ENCODE measurements at regions not wholly inside any gene's neighbourhood (a gene's known extent, or its start where the extent isn't known, plus 50 kb on each side); places are given as distances from the start of the nearest gene placed in this dataset.
"Not testable (repeated sequence)": the region's sequence is repeated elsewhere in the genome, so short reads cannot be mapped to it uniquely, and the experiment has no call there.

GRCh38 chr12:18794000-18794399 lies 56.1 kb downstream of the CAPZA3 start:
- no peak for DNase-seq (ENCODE audit: low read depth, low spot score)

DNA sequence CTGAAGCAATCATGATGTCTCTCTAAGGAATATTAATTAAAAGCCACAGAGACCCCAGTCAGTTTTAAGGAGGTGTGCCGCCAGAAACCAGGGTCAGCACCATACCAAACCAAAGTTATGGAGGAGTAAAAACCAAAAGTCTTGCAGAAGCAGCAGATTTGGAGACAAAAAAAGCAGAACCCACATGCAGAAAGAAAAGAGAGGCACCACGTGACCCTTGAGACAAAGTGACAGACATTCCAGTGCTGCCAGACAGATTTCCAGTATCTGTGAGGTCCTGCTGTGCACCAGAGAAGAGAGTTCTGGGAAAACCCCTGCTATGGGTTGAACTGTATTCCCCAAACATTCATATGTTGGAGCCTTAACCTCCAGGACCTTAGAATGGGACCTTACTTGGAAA lies 59.7 kb downstream of the CAPZA3 start:
- DNase-seq (ENCODE audit: low read depth, low spot score) = no peak

- DNase-seq (ENCODE audit: low read depth, low spot score) = no peak
Measured at GRCh38 chr12:18798535-18799361, 60.8 kb downstream of the CAPZA3 start.

DNA sequence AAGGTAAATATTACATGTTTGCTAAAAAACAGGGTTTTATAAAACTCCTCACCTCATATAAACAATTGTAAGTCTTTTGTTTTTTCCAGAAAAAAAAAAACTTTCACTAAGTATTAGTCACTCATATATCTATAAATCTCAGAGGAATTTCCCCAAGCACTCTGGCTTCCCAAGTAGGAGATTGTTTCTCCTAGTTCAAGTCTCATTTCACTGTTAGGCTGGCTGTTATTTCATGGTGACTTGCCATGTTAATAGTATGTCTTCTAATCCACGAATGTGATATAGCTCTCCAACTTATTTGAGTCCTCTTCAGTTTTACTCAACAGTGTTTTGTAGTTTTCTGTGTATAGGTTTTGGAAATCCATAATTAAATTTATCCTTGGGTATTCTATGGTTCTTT lies 61.6 kb downstream of the CAPZA3 start:
- no peak for DNase-seq (ENCODE audit: low read depth, low spot score)

- DNase-seq (ENCODE audit: low read depth, low spot score) = peak; percentile 40
Measured at GRCh38 chr12:18805516-18806248, 67.8 kb downstream of the CAPZA3 start.

DNA sequence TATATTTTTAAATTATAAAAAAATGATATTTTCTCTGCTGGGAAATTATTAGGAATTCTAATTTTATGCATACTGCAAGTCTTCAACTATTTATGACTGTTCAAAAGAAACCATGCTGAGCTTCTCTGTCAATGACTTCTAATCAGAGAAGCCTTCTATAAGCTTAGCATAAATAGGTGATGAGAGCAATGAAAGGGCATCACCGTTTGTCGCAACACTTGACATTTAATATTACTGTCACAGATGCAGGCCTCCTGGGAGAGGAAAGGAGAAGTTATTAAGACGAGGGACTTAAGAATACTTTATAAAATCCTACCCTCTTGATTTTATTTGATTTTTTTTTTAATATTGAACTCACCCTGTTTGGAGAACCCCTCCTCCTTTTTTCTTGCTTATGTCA lies 69.8 kb downstream of the CAPZA3 start:
- DNase-seq (ENCODE audit: low read depth, low spot score) = no peak

GRCh38 chr12:18808221-18808620 lies 70.3 kb downstream of the CAPZA3 start:
- no peak for DNase-seq (ENCODE audit: low read depth, low spot score)

- no peak for DNase-seq (ENCODE audit: low read depth, low spot score)
Measured at GRCh38 chr12:18810537-18811253, 72.8 kb downstream of the CAPZA3 start.

GRCh38 chr12:18811273-18811672 lies 73.4 kb downstream of the CAPZA3 start:
- no peak for DNase-seq (ENCODE audit: low read depth, low spot score)

- DNase-seq (ENCODE audit: low read depth, low spot score) = no peak
Measured at GRCh38 chr12:18813753-18814152, 75.8 kb downstream of the CAPZA3 start.

- no peak for DNase-seq (ENCODE audit: low read depth, low spot score)
Measured at GRCh38 chr12:18818579-18819268, 80.8 kb downstream of the CAPZA3 start.

GRCh38 chr12:18819484-18819883 lies 81.6 kb downstream of the CAPZA3 start:
- DNase-seq (ENCODE audit: low read depth, low spot score) = no peak

DNA sequence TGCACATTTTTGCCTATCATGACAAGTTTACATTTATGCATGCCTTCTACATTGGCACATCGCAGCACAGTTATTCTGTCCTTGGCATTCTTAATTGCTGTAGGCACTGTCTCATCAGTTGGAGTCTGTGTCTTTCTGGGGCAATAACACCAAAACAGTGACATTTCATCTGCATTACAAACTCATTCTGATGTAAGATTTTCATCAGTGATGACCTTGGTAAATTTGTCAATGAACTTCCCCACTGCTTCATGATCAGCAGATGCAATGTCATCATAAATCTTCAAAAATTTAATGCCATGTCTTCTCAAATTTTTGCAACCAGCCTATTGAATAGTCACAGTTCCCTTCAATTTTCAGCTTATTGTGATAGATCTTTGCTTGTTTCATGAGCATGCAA lies 85.5 kb downstream of the CAPZA3 start:
- no peak for DNase-seq (ENCODE audit: low read depth, low spot score)

- no peak for DNase-seq (ENCODE audit: low read depth, low spot score)
Measured at GRCh38 chr12:18824287-18824686, 86.4 kb downstream of the CAPZA3 start.

DNA sequence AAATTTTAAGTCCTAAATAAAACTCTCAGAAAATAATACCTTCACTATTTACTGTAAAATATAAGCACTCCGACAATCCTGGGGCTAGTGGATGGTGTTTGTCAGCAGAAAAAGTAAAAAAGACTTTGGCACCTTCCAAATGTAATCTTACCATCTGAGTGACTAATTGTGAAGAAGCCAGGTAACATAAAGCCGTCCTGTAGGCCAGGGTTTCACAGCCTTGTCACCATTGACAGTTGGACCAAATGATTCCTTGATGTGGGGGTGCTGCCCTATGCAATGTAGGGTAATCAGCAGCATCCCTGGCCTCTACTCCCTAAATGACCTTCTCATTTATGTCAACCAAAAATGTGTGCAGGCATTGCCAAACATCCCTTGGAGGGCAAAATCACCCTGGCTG lies 87.2 kb downstream of the CAPZA3 start:
- no peak for DNase-seq (ENCODE audit: low read depth, low spot score)

DNA sequence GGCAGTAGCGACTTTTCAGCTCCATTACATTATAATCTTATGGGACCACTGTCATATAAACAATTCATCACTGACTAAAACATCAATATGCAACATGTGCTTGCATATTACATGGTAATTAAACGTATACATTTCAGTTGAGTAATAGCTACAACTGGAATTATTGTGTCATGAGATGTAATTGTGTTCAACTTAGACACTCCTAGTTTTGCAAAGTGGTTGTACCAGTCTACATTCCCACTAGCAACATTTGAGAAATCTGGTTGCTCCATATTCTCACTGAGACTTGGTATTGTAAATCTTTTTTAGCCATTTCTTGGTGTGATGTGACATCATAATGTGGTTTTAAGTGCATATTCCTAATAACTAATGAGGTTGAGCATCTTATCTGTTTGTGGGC lies 90.0 kb downstream of the CAPZA3 start:
- no peak for DNase-seq (ENCODE audit: low read depth, low spot score)

GRCh38 chr12:18828483-18828882 lies 90.6 kb downstream of the CAPZA3 start:
- no peak for DNase-seq (ENCODE audit: low read depth, low spot score)

DNA sequence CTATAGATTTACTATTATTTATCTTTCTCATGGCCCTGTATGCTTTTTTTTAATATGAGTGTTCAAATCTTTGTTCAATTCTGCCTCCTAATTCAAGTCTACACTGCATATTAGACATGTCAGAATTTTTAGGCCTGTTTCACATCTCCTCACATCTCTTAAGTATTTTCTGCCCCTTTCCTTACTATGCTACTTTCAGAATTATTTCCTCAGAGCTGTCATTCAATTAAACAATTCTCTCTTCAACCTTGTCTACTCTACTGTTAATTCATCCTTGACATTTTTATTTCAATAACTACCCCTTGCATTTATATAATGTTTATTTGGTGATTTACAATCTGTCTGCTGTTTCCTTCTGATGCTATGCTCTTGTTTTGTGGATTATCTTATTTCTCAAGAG lies 91.1 kb downstream of the CAPZA3 start:
- DNase-seq (ENCODE audit: low read depth, low spot score) = no peak

- DNase-seq (ENCODE audit: low read depth, low spot score) = not testable (repeated sequence)
Measured at GRCh38 chr12:18832932-18833331, 95.0 kb downstream of the CAPZA3 start.

DNA sequence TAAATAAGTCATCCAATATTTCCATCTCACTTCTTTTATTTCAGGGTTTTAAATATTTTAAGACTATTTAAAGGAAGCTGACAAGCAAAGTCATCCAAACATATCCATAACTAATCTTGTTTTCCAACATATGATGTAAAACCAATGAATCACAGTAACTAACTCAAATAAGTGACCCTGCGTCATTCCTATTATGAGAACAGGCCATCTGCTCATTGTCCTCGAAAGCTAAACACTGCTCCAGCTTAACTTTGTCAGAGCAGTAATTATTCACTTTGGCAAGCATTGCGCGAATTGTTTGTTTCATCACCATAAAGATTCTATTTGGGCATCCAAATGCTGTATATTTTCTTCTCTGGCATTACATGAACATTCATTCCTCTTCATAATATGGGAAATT lies 99.1 kb downstream of the CAPZA3 start:
- no peak for DNase-seq (ENCODE audit: low read depth, low spot score)

DNA sequence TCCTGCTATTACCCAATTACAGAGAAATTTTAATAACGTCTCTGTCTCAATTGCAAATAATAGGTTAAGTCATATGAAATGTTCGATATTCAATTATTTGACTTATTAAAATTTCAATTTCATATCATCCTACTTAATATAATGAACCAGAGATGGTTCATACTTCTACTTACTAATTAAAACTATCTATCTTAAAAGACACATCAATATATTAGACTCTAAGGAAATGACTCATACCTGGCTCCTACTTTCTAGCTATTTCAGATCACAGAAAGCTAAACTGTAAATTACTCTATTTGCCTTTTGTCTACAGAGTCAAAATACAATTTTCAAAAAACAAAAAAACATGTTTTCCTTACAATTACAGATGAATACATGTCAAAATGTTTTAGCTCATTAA lies 99.6 kb downstream of the CAPZA3 start:
- DNase-seq (ENCODE audit: low read depth, low spot score) = no peak

GRCh38 chr12:18840997-18841396 lies 103.1 kb downstream of the CAPZA3 start:
- DNase-seq (ENCODE audit: low read depth, low spot score) = not testable (repeated sequence)
